ENCODE measurements at regions not wholly inside any gene's neighbourhood (a gene's known extent, or its start where the extent isn't known, plus 50 kb on each side); places are given as distances from the start of the nearest gene placed in this dataset.

GRCh38 chr18:72089432-72089831 lies 454.7 kb downstream of the CBLN2 start:
- no TSS peak for BruUV-seq (replicated peaks)
- H3K27ac Mint-ChIP-seq (ENCODE audit: low read depth, unreplicated experiment) = no peak overlapping the region
- DNase-seq (ENCODE audit: unreplicated experiment) = no peak
- H3K36me3 Mint-ChIP-seq (ENCODE audit: insufficient read depth, unreplicated experiment) = no peaks in the 10 kb centered on the region
- ChIA-PET POLR2A (no interaction called here), CTCF (interaction anchor here (0.7 to 1.8 kb wide), 4 partner anchors 11 to 1157 kb away, joined by 3 to 8 read pairs (median 3); no protein-coding TSS in a partner anchor)
- intact Hi-C loops (cut with micrococcal nuclease) = loop anchor here (5.0 to 10.0 kb wide), 2 partner anchors 445 to 1157 kb away; no protein-coding TSS in a partner anchor
- no peaks in the 10 kb centered on the region for H3K4me1 Mint-ChIP-seq (ENCODE audit: insufficient read depth, unreplicated experiment)
- H3K9me3 Mint-ChIP-seq (ENCODE audit: unreplicated experiment) = no peaks in the 10 kb centered on the region
- no peak overlapping the region for H3K4me3 Mint-ChIP-seq (ENCODE audit: unreplicated experiment)
- no peak for TF ChIP-seq CTCF (IDR thresholded peaks at IDR 0.05; ENCODE audit: unreplicated experiment)
- H3K27me3 Mint-ChIP-seq (ENCODE audit: insufficient read depth, unreplicated experiment) = no peaks in the 10 kb centered on the region

GRCh38 chr18:72086421-72086820 lies 457.7 kb downstream of the CBLN2 start:
- Mint-ChIP-seq H3K4me3 (ENCODE audit: unreplicated experiment) (no peak overlapping the region), H3K27ac (ENCODE audit: low read depth, unreplicated experiment) (no peak overlapping the region), H3K9me3 (ENCODE audit: unreplicated experiment) (no peaks in the 10 kb centered on the region), H3K27me3 (ENCODE audit: insufficient read depth, unreplicated experiment) (no peaks in the 10 kb centered on the region), H3K4me1 (ENCODE audit: insufficient read depth, unreplicated experiment) (no peaks in the 10 kb centered on the region), H3K36me3 (ENCODE audit: insufficient read depth, unreplicated experiment) (no peaks in the 10 kb centered on the region)
- ChIA-PET POLR2A (interaction anchor here (0.7 to 0.9 kb wide), 2 partner anchors 26 to 206 kb away, joined by 3 read pairs; no protein-coding TSS in a partner anchor), CTCF (no interaction called here)
- no TSS peak for BruUV-seq (replicated peaks)
- intact Hi-C loops (cut with micrococcal nuclease) = loop anchor here (1.0 to 10.0 kb wide), 3 partner anchors 448 to 1154 kb away; no protein-coding TSS in a partner anchor
- TF ChIP-seq CTCF (IDR thresholded peaks at IDR 0.05; ENCODE audit: unreplicated experiment) = peak; percentile 34
- DNase-seq (ENCODE audit: unreplicated experiment) = peak; percentile 52

GRCh38 chr18:72075040-72075439 lies 469.1 kb downstream of the CBLN2 start:
- Mint-ChIP-seq H3K4me3 (ENCODE audit: unreplicated experiment) (no peak overlapping the region), H3K27ac (ENCODE audit: low read depth, unreplicated experiment) (no peak overlapping the region), H3K36me3 (ENCODE audit: insufficient read depth, unreplicated experiment) (no peaks in the 10 kb centered on the region), H3K27me3 (ENCODE audit: insufficient read depth, unreplicated experiment) (no peaks in the 10 kb centered on the region), H3K9me3 (ENCODE audit: unreplicated experiment) (no peaks in the 10 kb centered on the region), H3K4me1 (ENCODE audit: insufficient read depth, unreplicated experiment) (no peaks in the 10 kb centered on the region)
- TF ChIP-seq CTCF (IDR thresholded peaks at IDR 0.05; ENCODE audit: unreplicated experiment) = no peak
- no TSS peak for BruUV-seq (replicated peaks)
- POLR2A ChIA-PET = no interaction called here
- DNase-seq (ENCODE audit: unreplicated experiment) = no peak
- intact Hi-C loops (cut with micrococcal nuclease) = no loop called here
- CTCF ChIA-PET = no interaction called here

- no peak for DNase-seq (ENCODE audit: unreplicated experiment)
- no TSS peak for BruUV-seq (replicated peaks)
- intact Hi-C loops (cut with micrococcal nuclease) = no loop called here
- CTCF ChIA-PET = interaction anchor here (0.7 kb wide), 1 partner anchor 1637 kb away, joined by 3 read pairs; no protein-coding TSS in a partner anchor
- Mint-ChIP-seq H3K4me3 (ENCODE audit: unreplicated experiment) (no peak overlapping the region), H3K36me3 (ENCODE audit: insufficient read depth, unreplicated experiment) (no peaks in the 10 kb centered on the region), H3K27ac (ENCODE audit: low read depth, unreplicated experiment) (no peak overlapping the region), H3K4me1 (ENCODE audit: insufficient read depth, unreplicated experiment) (no peaks in the 10 kb centered on the region), H3K27me3 (ENCODE audit: insufficient read depth, unreplicated experiment) (peaks cover 18% of the 10 kb centered on the region), H3K9me3 (ENCODE audit: unreplicated experiment) (no peaks in the 10 kb centered on the region)
- POLR2A ChIA-PET = no interaction called here
- TF ChIP-seq CTCF (IDR thresholded peaks at IDR 0.05; ENCODE audit: unreplicated experiment) = no peak
These were observed 481.1 kb downstream of the CBLN2 start for GRCh38 chr18:72063001-72063400.

All from MCF 10A (cell line).